Body of pancreas (tissue), 4 donors: ENCODE measurements at regions not wholly inside any gene's neighbourhood (a gene's known extent, or its start where the extent isn't known, plus 50 kb on each side); places are given as distances from the start of the nearest gene placed in this dataset.

Experiments
- CTCF ChIP-seq, 7 experiments: fragments of 450-650 bp in 4 of 7; fragments of 200-600 bp in 3 of 7; sonication (generic) in 3 of 7; IDR thresholded peaks; one replicate each; pipeline ENCODE4 v1.5.1; 2016 to 2019; ENCODE audit warnings: antibody characterized with exemption in 7 of 7
- POLR2A ChIP-seq, 3 donors: fragments of 450-650 bp; IDR thresholded peaks; one replicate each; pipeline ENCODE4 v1.6.1; 2016; ENCODE audit warnings: antibody characterized with exemption in 3 of 3, mild to moderate bottlenecking in 2 of 3

GRCh38 chrX:15946783-15947580, 92.4 kb upstream of the AP1S2 start:
- TF ChIP-seq CTCF (IDR thresholded peaks at IDR 0.05) (no peak), POLR2A (IDR thresholded peaks at IDR 0.05) (no peak)
